Thyroid gland (tissue), 4 donors: ENCODE measurements at regions not wholly inside any gene's neighbourhood (a gene's known extent, or its start where the extent isn't known, plus 50 kb on each side); places are given as distances from the start of the nearest gene placed in this dataset.

Experiments used
- DNase-seq, 2 donors: peaks; one replicate each; pipeline ENCODE4 v3.0.0-alpha.2; 2019
- H3K27ac ChIP-seq, 3 donors: fragments of 200-600 bp; sonication (generic); 1 replicate in 2 of 3; 2 replicates in 1 of 3; pipeline ENCODE4 v1.5.1; 2016 to 2019; ENCODE audit warnings: mild to moderate bottlenecking in 1 of 3, moderate library complexity in 1 of 3
- H3K27me3 ChIP-seq: fragments of 200-600 bp; sonication (generic); one replicate; pipeline ENCODE4 v1.5.1; 2019
- H3K36me3 ChIP-seq, 2 donors: fragments of 200-600 bp; sonication (generic); one replicate each; pipeline ENCODE4 v1.5.1; 2016 to 2019
- H3K4me1 ChIP-seq, 2 donors: fragments of 200-600 bp; sonication (generic); one replicate each; pipeline ENCODE4 v1.5.1; 2017 to 2019
- H3K4me3 ChIP-seq, 3 donors: fragments of 200-600 bp; sonication (generic); replicated peaks in 1 of 3; 1 replicate in 2 of 3; 2 replicates in 1 of 3; pipeline ENCODE4 v1.5.1; 2016; ENCODE audit warnings: mild to moderate bottlenecking in 1 of 3
- H3K9me3 ChIP-seq: fragments of 200-600 bp; sonication (generic); one replicate; pipeline ENCODE4 v1.5.1; 2017
- CTCF ChIP-seq, 6 experiments: fragments of 200-600 bp in 3 of 6; fragments of 450-650 bp in 3 of 6; sonication (generic) in 3 of 6; IDR thresholded peaks; one replicate each; pipeline ENCODE4 v1.5.1; 2016 to 2019; ENCODE audit warnings: antibody characterized with exemption in 6 of 6, mild to moderate bottlenecking in 2 of 6, inconsistent platforms in 1 of 6, moderate library complexity in 1 of 6
- POLR2A ChIP-seq, 2 donors: fragments of 450-650 bp; IDR thresholded peaks; one replicate each; pipeline ENCODE4 v1.6.1; 2017; ENCODE audit warnings: antibody characterized with exemption in 2 of 2, mild to moderate bottlenecking in 2 of 2, moderate library complexity in 1 of 2
- WGBS, 2 donors: methylation state at CpG; one replicate each; pipeline ENCODE4 v1.1.5; 2017; 5-methylcytosine and 5-hydroxymethylcytosine counted together
- intact Hi-C: fragments of 100-400 bp; cut with DNase I; formaldehyde crosslinking; loops from one replicate; pipeline ENCODE4 v1.15.1; 2023

DNA sequence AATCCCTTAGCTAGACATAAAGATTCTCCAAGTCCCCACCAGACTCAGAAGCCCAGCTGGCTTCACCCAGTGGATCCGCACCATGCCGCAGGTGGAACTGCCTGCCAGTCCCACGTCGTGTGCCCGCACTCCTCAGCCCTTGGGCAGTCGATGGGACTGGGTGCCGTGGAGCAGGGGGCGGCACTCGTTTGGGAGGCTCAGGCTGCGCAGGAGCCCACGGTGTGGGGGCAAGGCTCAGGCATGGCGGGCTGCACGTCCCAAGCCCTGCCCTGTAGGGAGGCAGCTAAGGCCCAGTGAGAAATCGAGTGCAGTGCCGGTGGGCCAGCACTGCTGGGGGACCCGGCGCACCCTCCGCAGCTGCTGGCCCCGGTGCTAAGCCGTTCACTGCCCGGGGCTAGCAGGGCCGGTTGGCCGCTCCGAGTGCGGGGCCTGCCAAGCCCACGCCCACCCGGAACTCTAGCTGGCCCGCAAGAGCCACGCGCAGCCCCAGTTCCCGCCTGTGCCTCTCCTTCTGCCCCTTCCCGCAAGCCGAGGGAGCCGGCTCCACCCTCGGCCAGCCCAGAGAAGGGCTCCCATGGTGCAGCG, 95.9 kb upstream of the DTNBP1 start:
- WGBS, 2 donors: 97 to 99% methylated on average over 13 of the region's 36 CpGs
- no peak for DNase-seq
- intact Hi-C loops: no loop called here

GRCh38 chr6:15755526-15755925, 92.7 kb upstream of the DTNBP1 start:
- intact Hi-C loops: no loop called here
- H3K27ac ChIP-seq: no peak overlapping the region

More for the DNA sequence above, 95.9 kb upstream of the DTNBP1 start:
- TF ChIP-seq CTCF (IDR thresholded peaks at IDR 0.05) (no peak), POLR2A (IDR thresholded peaks at IDR 0.05) (no peak)
- Histone ChIP-seq H3K36me3 (no peaks in the 10 kb centered on the region), H3K4me1 (peaks cover 0 to 1% of the 10 kb centered on the region in 2 donors), H3K27me3 (no peaks in the 10 kb centered on the region), H3K9me3 (no peaks in the 10 kb centered on the region), H3K27ac (no peak overlapping the region), H3K4me3 (no peak overlapping the region)

DNA sequence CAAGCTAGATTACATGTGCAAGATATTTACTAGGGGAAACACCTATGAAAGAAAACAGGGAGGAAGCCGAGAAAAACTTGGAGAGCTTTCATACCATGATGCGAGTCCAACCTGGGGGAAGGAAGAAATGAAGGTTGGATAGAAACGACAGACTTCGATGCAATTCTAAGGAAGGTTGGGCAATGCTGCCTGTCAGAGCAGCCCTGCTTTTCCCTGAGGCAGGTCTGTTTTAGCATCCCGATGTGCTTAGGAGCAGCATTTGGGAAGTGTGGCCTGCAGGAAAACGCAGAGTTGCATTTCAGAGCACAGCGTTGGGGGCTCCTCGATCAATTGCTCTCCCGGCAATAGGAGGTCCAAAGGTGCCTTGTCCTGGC, 91.9 kb upstream of the DTNBP1 start:
- DNase-seq: no peak
- WGBS, 2 donors: 92 to 94% methylated on average over 9 of the region's 9 CpGs
- Histone ChIP-seq H3K27ac (no peak overlapping the region), H3K4me3 (no peak overlapping the region), H3K27me3 (no peaks in the 10 kb centered on the region), H3K9me3 (no peaks in the 10 kb centered on the region), H3K4me1 (no peaks in the 10 kb centered on the region), H3K36me3 (no peaks in the 10 kb centered on the region)
- intact Hi-C loops: no loop called here
- TF ChIP-seq POLR2A (IDR thresholded peaks at IDR 0.05) (no peak), CTCF (IDR thresholded peaks at IDR 0.05) (no peak)

More at GRCh38 chr6:15755526-15755925, 92.7 kb upstream of the DTNBP1 start:
- no peaks in the 10 kb centered on the region for H3K4me1 ChIP-seq
- no peak overlapping the region for H3K4me3 ChIP-seq
- 85 to 91% methylated on average over 6 of the region's 6 CpGs for WGBS, 2 donors
- no peaks in the 10 kb centered on the region for H3K9me3 ChIP-seq
- no peaks in the 10 kb centered on the region for H3K36me3 ChIP-seq
- no peak for TF ChIP-seq POLR2A (IDR thresholded peaks at IDR 0.05)
- TF ChIP-seq CTCF (IDR thresholded peaks at IDR 0.05): no peak
- no peak for DNase-seq
- no peaks in the 10 kb centered on the region for H3K27me3 ChIP-seq

DNA sequence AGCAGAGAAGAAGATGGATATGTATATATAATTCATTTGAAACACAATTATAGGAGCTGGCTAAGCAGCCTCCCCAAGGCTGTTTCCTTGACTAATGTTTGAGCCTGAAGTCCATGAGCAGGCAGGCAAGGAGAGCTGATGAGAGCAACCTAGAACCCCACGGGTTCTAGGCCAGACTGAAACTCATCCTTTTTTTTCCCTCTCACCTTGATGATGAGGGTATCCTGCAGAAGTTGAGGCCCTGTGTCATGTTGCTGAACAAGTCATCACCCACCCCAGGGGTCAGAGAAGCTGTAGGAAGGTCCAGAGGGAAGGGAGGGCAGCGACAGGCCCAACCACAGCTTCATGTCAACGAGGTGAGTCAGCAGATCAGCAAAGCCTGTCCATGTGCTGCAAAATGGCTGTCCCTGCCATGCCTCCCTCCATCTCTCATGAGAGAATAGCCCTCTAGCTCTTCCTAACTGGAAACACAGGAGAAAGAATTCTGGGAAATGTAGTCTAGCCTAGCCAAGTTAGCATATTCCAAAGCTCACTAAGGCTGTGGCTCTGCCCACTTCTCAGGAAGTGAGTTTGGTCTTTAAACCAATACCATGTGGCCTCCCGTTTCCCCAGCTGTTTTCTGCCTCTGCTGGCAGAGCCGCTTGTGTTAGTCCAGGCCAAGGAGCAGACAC, 91.3 kb upstream of the DTNBP1 start:
- intact Hi-C loops: no loop called here
- Histone ChIP-seq H3K27me3 (no peaks in the 10 kb centered on the region), H3K27ac (no peak overlapping the region), H3K4me1 (no peaks in the 10 kb centered on the region), H3K9me3 (no peaks in the 10 kb centered on the region), H3K4me3 (no peak overlapping the region), H3K36me3 (no peaks in the 10 kb centered on the region)
- DNase-seq: no peak
- WGBS, 2 donors: 85 to 90% methylated on average over 5 of the region's 5 CpGs
- TF ChIP-seq POLR2A (IDR thresholded peaks at IDR 0.05) (no peak), CTCF (IDR thresholded peaks at IDR 0.05) (no peak)

GRCh38 chr6:15752820-15753219, 90.0 kb upstream of the DTNBP1 start:
- Histone ChIP-seq H3K9me3 (no peaks in the 10 kb centered on the region), H3K27ac (no peak overlapping the region), H3K27me3 (no peaks in the 10 kb centered on the region), H3K4me1 (no peaks in the 10 kb centered on the region), H3K4me3 (no peak overlapping the region), H3K36me3 (no peaks in the 10 kb centered on the region)
- DNase-seq: no peak
- intact Hi-C loops: no loop called here
- 81 to 85% methylated on average over 3 of the region's 3 CpGs for WGBS, 2 donors
- TF ChIP-seq POLR2A (IDR thresholded peaks at IDR 0.05): no peak
- no peak for TF ChIP-seq CTCF (IDR thresholded peaks at IDR 0.05)
